H9 (cell line): ENCODE measurements at regions not wholly inside any gene's neighbourhood (a gene's known extent, or its start where the extent isn't known, plus 50 kb on each side); places are given as distances from the start of the nearest gene placed in this dataset.

Experiments used
- DNase-seq: peaks from one replicate; pipeline ENCODE4 v3.0.0-alpha.2; 2017
- H2AFZ ChIP-seq: one replicate; pipeline ENCODE4 v1.6.1; 2013; ENCODE audit warnings: mild to moderate bottlenecking, low read length, control low read depth, moderate library complexity
- H2AK5ac ChIP-seq: 2 replicates; pipeline ENCODE4 v1.6.1; 2013; ENCODE audit warnings: low read length, control low read depth, mixed read lengths; ENCODE audit not compliant: insufficient read length
- H2BK120ac ChIP-seq: one replicate; pipeline ENCODE4 v1.6.1; 2013; ENCODE audit warnings: low read depth, mild to moderate bottlenecking, low read length, control low read depth, inconsistent platforms; ENCODE audit not compliant: poor library complexity, severe bottlenecking
- H2BK12ac ChIP-seq: 2 replicates; pipeline ENCODE4 v1.6.1; 2013; ENCODE audit warnings: low read length, control low read depth, mixed read lengths, low read depth; ENCODE audit not compliant: insufficient read length
- H2BK15ac ChIP-seq: 2 replicates; pipeline ENCODE4 v1.6.1; 2013; ENCODE audit warnings: low read depth, low read length, control low read depth
- H2BK20ac ChIP-seq: one replicate; pipeline ENCODE4 v1.6.1; 2013; ENCODE audit warnings: low read depth, mild to moderate bottlenecking, low read length, control low read depth, inconsistent platforms; ENCODE audit not compliant: poor library complexity, severe bottlenecking
- H2BK5ac ChIP-seq: 2 replicates; pipeline ENCODE4 v1.6.1; 2013; ENCODE audit warnings: low read length, control low read depth, mixed read lengths; ENCODE audit not compliant: insufficient read length
- H3K14ac ChIP-seq: 2 replicates; pipeline ENCODE4 v1.6.1; 2013; ENCODE audit warnings: low read length, control low read depth; ENCODE audit not compliant: insufficient read depth
- H3K18ac ChIP-seq: 2 replicates; pipeline ENCODE4 v1.6.1; 2013; ENCODE audit warnings: low read depth, mild to moderate bottlenecking, mixed read lengths, low read length, control low read depth; ENCODE audit not compliant: insufficient read length
- H3K23ac ChIP-seq: 2 replicates; pipeline ENCODE4 v1.6.1; 2013; ENCODE audit warnings: low read length, control low read depth, mixed read lengths, low read depth; ENCODE audit not compliant: insufficient read length
- H3K23me2 ChIP-seq: 2 replicates; pipeline ENCODE4 v1.6.1; 2013; ENCODE audit warnings: low read depth, mild to moderate bottlenecking, mixed read lengths, low read length, control low read depth; ENCODE audit not compliant: insufficient read length, poor library complexity, severe bottlenecking
- H3K27ac ChIP-seq: 2 replicates; pipeline ENCODE4 v1.5.1; 2013; ENCODE audit warnings: low read length, control low read depth, mixed read lengths, low read depth; ENCODE audit not compliant: insufficient read length
- H3K27me3 ChIP-seq: 2 replicates; pipeline ENCODE4 v1.6.1; 2013; ENCODE audit warnings: low read length, control low read depth, inconsistent platforms; ENCODE audit not compliant: insufficient read depth
- H3K4ac ChIP-seq: 2 replicates; pipeline ENCODE4 v1.6.1; 2013; ENCODE audit warnings: low read depth, mild to moderate bottlenecking, control low read depth, inconsistent platforms, low read length, moderate library complexity
- H3K4me1 ChIP-seq: 2 replicates; pipeline ENCODE4 v1.6.1; 2013; ENCODE audit warnings: low read length, control low read depth, inconsistent platforms; ENCODE audit not compliant: insufficient read depth
- H3K4me2 ChIP-seq: 2 replicates; pipeline ENCODE4 v1.6.1; 2013; ENCODE audit warnings: low read length, control low read depth, mixed read lengths; ENCODE audit not compliant: insufficient read length, insufficient read depth
- H3K56ac ChIP-seq: 2 replicates; pipeline ENCODE4 v1.6.1; 2013; ENCODE audit warnings: low read depth, mild to moderate bottlenecking, mixed read lengths, low read length, control low read depth; ENCODE audit not compliant: insufficient read length
- H3K79me1 ChIP-seq: 2 replicates; pipeline ENCODE4 v1.6.1; 2013; ENCODE audit warnings: low read depth, mild to moderate bottlenecking, moderate library complexity, low read length, control low read depth, inconsistent platforms; ENCODE audit not compliant: insufficient read depth, poor library complexity, severe bottlenecking
- H3K79me2 ChIP-seq: 2 replicates; pipeline ENCODE4 v1.6.1; 2013; ENCODE audit warnings: low read length, control low read depth, inconsistent platforms; ENCODE audit not compliant: insufficient read depth
- H3K9ac ChIP-seq: 2 replicates; pipeline ENCODE4 v1.6.1; 2013; ENCODE audit warnings: low read length, control low read depth, mixed read lengths; ENCODE audit not compliant: insufficient read length; ENCODE audit errors: extremely low read depth
- H3K9me3 ChIP-seq: one replicate; pipeline ENCODE4 v1.6.1; 2013; ENCODE audit warnings: low read depth, low read length, inconsistent platforms; ENCODE audit not compliant: control insufficient read depth
- H3T11ph ChIP-seq: one replicate; pipeline ENCODE4 v1.6.1; 2013; ENCODE audit warnings: mild to moderate bottlenecking, low read length, control low read depth, inconsistent platforms
- H4K20me1 ChIP-seq: one replicate; pipeline ENCODE4 v1.6.1; 2013; ENCODE audit not compliant: control insufficient read depth, insufficient read length, insufficient read depth
- H4K5ac ChIP-seq: 2 replicates; pipeline ENCODE4 v1.6.1; 2013; ENCODE audit warnings: low read depth, mild to moderate bottlenecking, mixed read lengths, low read length, control low read depth; ENCODE audit not compliant: insufficient read length
- H4K8ac ChIP-seq: replicated peaks from 2 replicates; pipeline ENCODE4 v1.6.1; 2013; ENCODE audit warnings: low read length, control low read depth, mixed read lengths, low read depth; ENCODE audit not compliant: insufficient read length
- H4K91ac ChIP-seq: 2 replicates; pipeline ENCODE4 v1.6.1; 2013; ENCODE audit warnings: low read depth, mild to moderate bottlenecking, moderate library complexity, mixed read lengths, low read length, control low read depth; ENCODE audit not compliant: insufficient read length
- H3K27ac Mint-ChIP-seq, 3 experiments: 2 replicates in 2 of 3; 3 replicates in 1 of 3; pipeline ENCODE4 v1.8.0; 2020 to 2021; ENCODE audit warnings: mixed read lengths in 3 of 3, mild to moderate bottlenecking in 1 of 3, moderate library complexity in 1 of 3
- H3K27me3 Mint-ChIP-seq: 2 replicates; pipeline ENCODE4 v1.8.0; 2021; ENCODE audit warnings: low read depth, mild to moderate bottlenecking, moderate library complexity, mixed read lengths
- H3K36me3 Mint-ChIP-seq, 3 experiments: 2 replicates in 2 of 3; 3 replicates in 1 of 3; pipeline ENCODE4 v1.8.0; 2020 to 2021; ENCODE audit warnings: low read depth in 3 of 3, mixed read lengths in 3 of 3; ENCODE audit not compliant: insufficient read depth in 1 of 3
- H3K4me1 Mint-ChIP-seq, 2 experiments: 2 replicates each; pipeline ENCODE4 v1.8.0; 2020; ENCODE audit warnings: mixed read lengths in 2 of 2
- H3K4me3 Mint-ChIP-seq, 2 experiments: 2 replicates in 1 of 2; 3 replicates in 1 of 2; pipeline ENCODE4 v1.8.0; 2020 to 2021; ENCODE audit warnings: mild to moderate bottlenecking in 2 of 2, mixed read lengths in 2 of 2, moderate library complexity in 1 of 2
- H3K9me3 Mint-ChIP-seq, 2 experiments: 2 replicates in 1 of 2; 3 replicates in 1 of 2; pipeline ENCODE4 v1.8.0; 2020; ENCODE audit warnings: mild to moderate bottlenecking in 2 of 2, mixed read lengths in 2 of 2, moderate library complexity in 1 of 2
- WGBS: extraction: QIAGEN DNeasy Blood & Tissue Kit; methylation state at CpG from one replicate; pipeline ENCODE4 v1.1.7; 2013; ENCODE audit warnings: missing lambda C conversion rate, low lambda C conversion rate, mixed read lengths; ENCODE audit not compliant: insufficient read length; ENCODE audit errors: extremely low coverage; 5-methylcytosine and 5-hydroxymethylcytosine counted together
- TF ChIP-seq, protein P1 (sequence below): fragments of 200-600 bp; sonication (generic); conservative IDR thresholded peaks from 3 replicates; pipeline ENCODE4 v1.8.0; 2021; ENCODE audit warnings: antibody characterized with exemption, mild to moderate bottlenecking

DNA sequence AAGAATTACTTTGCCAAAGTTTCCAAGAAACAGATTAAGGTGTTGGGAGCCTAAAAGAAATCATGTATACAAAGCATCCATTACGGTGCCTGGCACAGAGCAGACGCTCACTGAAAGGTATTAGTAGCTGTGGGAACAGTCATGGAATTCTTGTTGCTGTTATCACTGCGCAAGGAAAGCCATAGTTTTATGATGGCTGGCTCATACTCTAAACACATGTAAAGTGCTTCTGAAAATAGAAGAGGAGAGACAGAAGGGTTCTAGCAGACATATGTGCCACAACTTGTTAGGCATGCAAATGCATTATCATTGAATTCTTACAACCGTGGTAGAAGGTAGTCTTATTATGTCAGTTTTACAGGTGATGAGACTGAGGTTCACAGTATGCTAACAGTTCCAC, 112.4 kb downstream of the TENT5A start:
- Histone ChIP-seq H4K91ac (no peak overlapping the region), H2BK120ac (no peak overlapping the region), H3K18ac (no peak overlapping the region), H3T11ph (no peak overlapping the region), H3K14ac (no peak overlapping the region), H3K23me2 (no peaks in the 10 kb centered on the region), H2AK5ac (no peak overlapping the region), H2BK20ac (no peak overlapping the region), H3K27ac (no peak overlapping the region), H3K56ac (no peak overlapping the region), H3K4me2 (no peak overlapping the region), H3K79me2 (no peaks in the 10 kb centered on the region), H3K27me3 (no peaks in the 10 kb centered on the region), H3K9me3 (no peaks in the 10 kb centered on the region), H4K20me1 (no peaks in the 10 kb centered on the region), H2AFZ (no peak overlapping the region), H3K4me1 (no peaks in the 10 kb centered on the region), H3K23ac (no peak overlapping the region), H2BK12ac (no peak overlapping the region), H3K9ac (no peak overlapping the region), H4K8ac (no peak overlapping the region), H3K79me1 (no peaks in the 10 kb centered on the region), H3K4ac (no peak overlapping the region), H2BK15ac (no peak overlapping the region), H4K5ac (no peak overlapping the region), H2BK5ac (no peak overlapping the region)
- TF ChIP-seq, protein P1, sequence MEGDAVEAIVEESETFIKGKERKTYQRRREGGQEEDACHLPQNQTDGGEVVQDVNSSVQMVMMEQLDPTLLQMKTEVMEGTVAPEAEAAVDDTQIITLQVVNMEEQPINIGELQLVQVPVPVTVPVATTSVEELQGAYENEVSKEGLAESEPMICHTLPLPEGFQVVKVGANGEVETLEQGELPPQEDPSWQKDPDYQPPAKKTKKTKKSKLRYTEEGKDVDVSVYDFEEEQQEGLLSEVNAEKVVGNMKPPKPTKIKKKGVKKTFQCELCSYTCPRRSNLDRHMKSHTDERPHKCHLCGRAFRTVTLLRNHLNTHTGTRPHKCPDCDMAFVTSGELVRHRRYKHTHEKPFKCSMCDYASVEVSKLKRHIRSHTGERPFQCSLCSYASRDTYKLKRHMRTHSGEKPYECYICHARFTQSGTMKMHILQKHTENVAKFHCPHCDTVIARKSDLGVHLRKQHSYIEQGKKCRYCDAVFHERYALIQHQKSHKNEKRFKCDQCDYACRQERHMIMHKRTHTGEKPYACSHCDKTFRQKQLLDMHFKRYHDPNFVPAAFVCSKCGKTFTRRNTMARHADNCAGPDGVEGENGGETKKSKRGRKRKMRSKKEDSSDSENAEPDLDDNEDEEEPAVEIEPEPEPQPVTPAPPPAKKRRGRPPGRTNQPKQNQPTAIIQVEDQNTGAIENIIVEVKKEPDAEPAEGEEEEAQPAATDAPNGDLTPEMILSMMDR: no peak
- Mint-ChIP-seq H3K9me3 (peaks cover 1 to 7% of the 10 kb centered on the region in 2 experiments; a peak in 2 of 5 replicates), H3K36me3 (peaks cover 0 to 6% (median 3%) of the 10 kb centered on the region in 3 experiments; a peak in 2 of 7 replicates), H3K27me3 (no peaks in the 10 kb centered on the region), H3K4me3 (no peak overlapping the region), H3K27ac (no peak overlapping the region), H3K4me1 (no peaks in the 10 kb centered on the region)
- DNase-seq: no peak
- WGBS: no CpG with 5 or more reads among the region's 4 CpGs
